Heart left ventricle (tissue), 16 donors: ENCODE measurements at regions not wholly inside any gene's neighbourhood (a gene's known extent, or its start where the extent isn't known, plus 50 kb on each side); places are given as distances from the start of the nearest gene placed in this dataset.

Source experiments
- ATAC-seq, 4 donors: fragments of 200-7000 bp; cut with Tn5 transposase; one replicate each; pipeline ENCODE4 v1.9.1; 2020 to 2022; ENCODE audit warnings: moderate library complexity in 4 of 4, mild to moderate bottlenecking in 3 of 4, moderate number of reproducible peaks in 1 of 4
- DNase-seq, 5 donors: peaks; one replicate each; pipeline ENCODE4 v3.0.0-alpha.2; 2020
- H3K27ac ChIP-seq, 12 donors: fragments of 200-600 bp; sonication (generic) in 4 of 12; one replicate each; pipeline versions ENCODE4 v1.5.0 to v1.8.0; 2016 to 2022; ENCODE audit warnings: mild to moderate bottlenecking in 2 of 12
- H3K27me3 ChIP-seq, 9 donors: fragments of 200-600 bp; sonication (generic) in 2 of 9; one replicate each; pipeline versions ENCODE4 v1.5.1 to v1.8.0; 2016 to 2022; ENCODE audit warnings: mild to moderate bottlenecking in 3 of 9
- H3K36me3 ChIP-seq, 9 donors: fragments of 200-600 bp; sonication (generic) in 2 of 9; one replicate each; pipeline versions ENCODE4 v1.5.0 to v1.8.0; 2018 to 2022; ENCODE audit warnings: mild to moderate bottlenecking in 2 of 9
- H3K4me1 ChIP-seq, 12 donors: fragments of 200-600 bp; sonication (generic) in 4 of 12; one replicate each; pipeline versions ENCODE4 v1.5.0 to v1.8.0; 2016 to 2022; ENCODE audit warnings: mild to moderate bottlenecking in 3 of 12
- H3K4me3 ChIP-seq, 12 donors: fragments of 200-600 bp; sonication (generic) in 4 of 12; one replicate each; pipeline versions ENCODE4 v1.5.0 to v1.8.0; 2017 to 2022; ENCODE audit warnings: mild to moderate bottlenecking in 9 of 12, moderate library complexity in 4 of 12
- H3K9me3 ChIP-seq, 12 donors: fragments of 200-600 bp; sonication (generic) in 4 of 12; one replicate each; pipeline versions ENCODE4 v1.5.0 to v1.8.0; 2016 to 2022; ENCODE audit warnings: mild to moderate bottlenecking in 1 of 12
- POLR2A ChIP-seq, 2 donors: fragments of 450-650 bp; IDR thresholded peaks; one replicate each; pipeline ENCODE4 v1.6.1; 2017; ENCODE audit warnings: antibody characterized with exemption in 2 of 2, mild to moderate bottlenecking in 2 of 2, moderate library complexity in 2 of 2
- WGBS, 4 donors: extraction: QIAGEN DNeasy Blood & Tissue Kit in 2 of 4; methylation state at CpG; one replicate each; pipeline versions ENCODE4 v1.1.5 to v1.1.7; 2013 to 2018; 5-methylcytosine and 5-hydroxymethylcytosine counted together
- intact Hi-C, 10 donors: fragments of 100-400 bp; cut with DNase I; formaldehyde crosslinking; loops; one replicate each; pipeline versions ENCODE4 v1.11.1 to v1.14.2; 2022
- TF ChIP-seq, protein P1 (sequence below), 12 donors: fragments of 200-600 bp; sonication (generic) in 4 of 12; IDR thresholded peaks; one replicate each; pipeline versions ENCODE4 v1.5.0 to v1.8.0; 2018 to 2022; ENCODE audit warnings: antibody characterized with exemption in 12 of 12, mild to moderate bottlenecking in 5 of 12
- donor health status: ischemic (EF 13 %, LVEDD 7.1; RV severe dilation, severe dysfunction).
- donor health status: healthy with polysubstance abuse.
- donor health status: DM: no; HTN: yes; CAD: no.
- donor health status: DM: no; HTN: no; CAD: no.
- donor health status: ischemic (EF 25% LVEDD 6.9; RV normal size, moderate dysfunction).
- donor health status: ischemic (EF 25% LVEDD 5.7; RV mildly dilated, moderate dysfunction).
- donor health status: healthy.
- donor health status: DM: yes; HTN: yes; CAD: no.
- donor health status: ischemic (EF 35%, LVEDD 5.7; RV mildly dilated, moderate dysfunction).
- donor health status: nonischemic (EF 11% LVEDD 7.7; RV severe dilation, severe dysfunction).
- donor health status: DM: yes; HTN: yes; CAD: no.
- donor health status: PGD.
- donor health status: ischemic (EF 29% LVEDD 5.4; RV normal size, mild dysfunction).
- donor health status: nonischemic (EF 23%, LVEDD 6.1; RV moderate dilation, normal function).

DNA sequence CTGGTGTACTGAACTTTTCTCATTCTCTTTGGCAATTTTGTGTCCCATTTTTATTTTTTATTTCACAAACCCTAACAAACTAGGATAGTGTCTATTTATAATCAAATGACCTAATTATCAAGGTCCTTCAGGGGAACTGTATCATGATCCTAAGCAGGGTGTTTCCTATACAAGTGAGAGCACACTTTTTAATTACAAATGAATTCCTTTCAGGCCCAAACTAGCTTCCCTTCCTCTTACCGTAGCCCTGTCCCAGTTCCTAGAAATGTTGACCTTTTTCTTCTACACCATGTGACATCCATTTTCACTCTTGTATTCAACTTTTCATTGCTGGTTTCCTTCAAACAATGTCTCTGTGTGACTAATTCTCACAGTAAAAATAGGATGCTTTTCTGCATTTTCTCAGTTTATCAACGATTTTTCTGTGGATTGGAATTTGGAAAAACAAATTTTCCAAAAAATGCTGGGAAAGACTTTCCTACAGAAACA is 411.4 kb downstream of the CCDC91 start:
- Histone ChIP-seq H3K27ac (no peak overlapping the region), H3K9me3 (peaks cover 0 to 10% (median 3%) of the 10 kb centered on the region in 12 donors), H3K4me3 (no peak overlapping the region), H3K4me1 (peaks cover 0 to 8% (median 0%) of the 10 kb centered on the region in 12 donors), H3K36me3 (no peaks in the 10 kb centered on the region), H3K27me3 (no peaks in the 10 kb centered on the region)
- no peak for DNase-seq
- no peak for ATAC-seq
- TF ChIP-seq, protein P1, sequence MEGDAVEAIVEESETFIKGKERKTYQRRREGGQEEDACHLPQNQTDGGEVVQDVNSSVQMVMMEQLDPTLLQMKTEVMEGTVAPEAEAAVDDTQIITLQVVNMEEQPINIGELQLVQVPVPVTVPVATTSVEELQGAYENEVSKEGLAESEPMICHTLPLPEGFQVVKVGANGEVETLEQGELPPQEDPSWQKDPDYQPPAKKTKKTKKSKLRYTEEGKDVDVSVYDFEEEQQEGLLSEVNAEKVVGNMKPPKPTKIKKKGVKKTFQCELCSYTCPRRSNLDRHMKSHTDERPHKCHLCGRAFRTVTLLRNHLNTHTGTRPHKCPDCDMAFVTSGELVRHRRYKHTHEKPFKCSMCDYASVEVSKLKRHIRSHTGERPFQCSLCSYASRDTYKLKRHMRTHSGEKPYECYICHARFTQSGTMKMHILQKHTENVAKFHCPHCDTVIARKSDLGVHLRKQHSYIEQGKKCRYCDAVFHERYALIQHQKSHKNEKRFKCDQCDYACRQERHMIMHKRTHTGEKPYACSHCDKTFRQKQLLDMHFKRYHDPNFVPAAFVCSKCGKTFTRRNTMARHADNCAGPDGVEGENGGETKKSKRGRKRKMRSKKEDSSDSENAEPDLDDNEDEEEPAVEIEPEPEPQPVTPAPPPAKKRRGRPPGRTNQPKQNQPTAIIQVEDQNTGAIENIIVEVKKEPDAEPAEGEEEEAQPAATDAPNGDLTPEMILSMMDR (IDR thresholded peaks at IDR 0.05), result no peak
- 43 to 53% (median 47%) methylated on average over 2 of the region's 2 CpGs for WGBS, 4 donors
- intact Hi-C loops, result no loop called here

DNA sequence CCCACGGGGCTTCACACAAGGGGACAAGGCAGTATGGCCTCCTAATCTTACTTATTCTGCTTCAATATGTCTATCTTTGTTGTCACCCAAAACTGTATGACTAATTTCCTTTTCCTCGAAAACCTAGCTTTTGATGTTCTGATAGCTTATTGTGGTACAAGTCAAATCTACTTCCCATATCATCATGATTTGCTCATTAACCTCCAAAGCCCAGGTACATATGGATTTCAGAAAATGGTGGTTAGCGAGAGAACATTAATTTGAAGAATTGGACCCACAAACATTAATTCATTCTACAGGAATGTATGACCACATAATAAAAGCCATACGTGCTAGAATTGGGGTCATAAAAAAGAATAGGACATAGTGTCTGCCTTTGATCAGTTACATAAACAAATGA is 412.5 kb downstream of the CCDC91 start:
- ATAC-seq (no peak), DNase-seq (no peak)
- H3K27ac ChIP-seq, result no peak overlapping the region
- TF ChIP-seq, protein P1 (IDR thresholded peaks at IDR 0.05), result no peak
- TF ChIP-seq POLR2A (IDR thresholded peaks at IDR 0.05), result no peak
- peaks cover 0 to 8% (median 0%) of the 10 kb centered on the region in 12 donors for H3K4me1 ChIP-seq
- H3K27me3 ChIP-seq, result no peaks in the 10 kb centered on the region
- 78 to 87% (median 83%) methylated on average over 4 of the region's 4 CpGs for WGBS, 4 donors
- peaks cover 0 to 22% (median 15%) of the 10 kb centered on the region in 12 donors for H3K9me3 ChIP-seq
- H3K36me3 ChIP-seq, result no peaks in the 10 kb centered on the region
- no peak overlapping the region for H3K4me3 ChIP-seq
- intact Hi-C loops, result no loop called here

DNA sequence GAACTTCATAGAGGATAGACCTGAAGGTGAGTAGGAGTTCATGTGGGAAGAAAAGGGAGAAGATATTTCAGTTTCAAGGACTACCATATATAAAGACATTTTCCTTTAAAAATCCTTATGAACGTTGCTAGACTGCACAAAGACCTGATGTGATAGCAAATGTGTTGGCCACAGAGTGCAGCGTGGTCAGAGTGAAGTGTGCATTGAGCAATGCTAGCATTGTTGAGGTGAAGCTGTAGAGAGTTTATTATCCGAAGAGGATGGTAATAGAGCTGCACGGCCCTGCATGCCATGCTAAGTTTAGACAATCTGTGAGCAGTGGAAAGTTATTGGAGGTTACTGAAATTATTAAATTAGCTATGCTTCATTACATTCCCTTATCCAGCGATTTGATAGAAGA is 413.0 kb downstream of the CCDC91 start:
- WGBS, 4 donors, result 79 to 83% (median 81%) methylated on average over 5 of the region's 5 CpGs

DNA sequence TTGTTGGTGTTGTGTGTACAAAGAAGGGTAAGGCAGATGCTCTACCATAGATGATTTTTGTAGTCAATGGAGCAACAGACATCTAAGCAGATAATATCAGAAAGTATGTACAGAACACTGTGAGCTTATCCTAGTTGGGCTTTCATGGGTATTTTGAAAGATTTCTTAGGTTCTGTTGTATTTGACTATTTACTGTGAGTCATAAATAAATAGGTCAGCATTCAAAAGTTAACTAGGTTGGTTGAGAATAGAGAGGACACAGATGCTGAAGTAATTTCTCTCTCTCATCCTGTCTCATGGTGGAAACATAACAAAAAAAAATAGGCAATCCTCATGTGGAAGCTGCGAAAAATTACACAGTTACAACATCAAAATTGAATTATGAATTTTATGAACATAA is 413.5 kb downstream of the CCDC91 start:
- no peak for TF ChIP-seq POLR2A (IDR thresholded peaks at IDR 0.05)
- TF ChIP-seq, protein P1 (IDR thresholded peaks at IDR 0.05), result no peak
- no peak overlapping the region for H3K4me3 ChIP-seq
- no peaks in the 10 kb centered on the region for H3K27me3 ChIP-seq
- peaks cover 0 to 8% (median 0%) of the 10 kb centered on the region in 12 donors for H3K4me1 ChIP-seq
- WGBS, 4 donors, result 78 to 89% (median 86%) methylated on average over 1 of the region's 1 CpG
- H3K27ac ChIP-seq, result no peak overlapping the region
- peaks cover 0 to 31% (median 16%) of the 10 kb centered on the region in 12 donors for H3K9me3 ChIP-seq
- no peaks in the 10 kb centered on the region for H3K36me3 ChIP-seq
- ATAC-seq, result no peak
- no peak for DNase-seq
- intact Hi-C loops, result no loop called here

More for the DNA sequence above, 413.0 kb downstream of the CCDC91 start:
- intact Hi-C loops, result no loop called here
- no peak for DNase-seq
- Histone ChIP-seq H3K4me3 (no peak overlapping the region), H3K27me3 (no peaks in the 10 kb centered on the region), H3K27ac (no peak overlapping the region), H3K4me1 (peaks cover 0 to 8% (median 0%) of the 10 kb centered on the region in 12 donors), H3K36me3 (no peaks in the 10 kb centered on the region), H3K9me3 (peaks cover 0 to 26% (median 16%) of the 10 kb centered on the region in 12 donors)
- no peak for ATAC-seq
- TF ChIP-seq, protein P1 (IDR thresholded peaks at IDR 0.05), result no peak
- no peak for TF ChIP-seq POLR2A (IDR thresholded peaks at IDR 0.05)
